ENCODE measurements at regions not wholly inside any gene's neighbourhood (a gene's known extent, or its start where the extent isn't known, plus 50 kb on each side); places are given as distances from the start of the nearest gene placed in this dataset.

DNA sequence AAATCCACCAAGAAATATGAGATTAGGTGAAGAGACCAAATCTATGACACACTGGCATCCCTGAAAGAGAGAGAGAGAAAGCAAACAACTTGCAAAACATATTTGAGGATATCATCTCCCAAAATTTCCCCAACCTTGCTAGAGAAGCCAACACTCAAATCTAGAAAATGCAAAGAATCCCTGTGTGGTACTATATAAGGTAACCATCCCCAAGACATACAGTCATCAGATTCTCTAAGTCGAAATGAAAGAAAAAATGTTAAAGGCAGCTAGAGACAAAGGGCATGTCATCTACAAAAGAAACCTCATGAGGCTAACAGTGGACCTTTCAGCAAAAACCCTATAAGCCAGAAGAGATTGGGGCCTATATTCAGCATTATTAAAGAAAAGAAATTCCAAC is 622.1 kb upstream of the LMCD1 start:
- Histone ChIP-seq H2AFZ (ENCODE audit: low read length) (no peak overlapping the region), H3K9ac (ENCODE audit: insufficient read depth, low read length) (no peak overlapping the region), H4K20me1 (ENCODE audit: control insufficient read depth, extremely low read depth, insufficient read depth, low read length) (no peaks in the 10 kb centered on the region), H3K27me3 (ENCODE audit: control insufficient read depth, insufficient read depth, low read length) (no peaks in the 10 kb centered on the region), H3K9me3 (ENCODE audit: control insufficient read depth, insufficient read depth, low read depth, low read length) (no peaks in the 10 kb centered on the region), H3K36me3 (ENCODE audit: control insufficient read depth, insufficient read depth, low read length) (no peaks in the 10 kb centered on the region), H3K4me2 (ENCODE audit: extremely low read depth, insufficient read depth, low read length) (no peak overlapping the region), H3K4me1 (ENCODE audit: control insufficient read depth, extremely low read depth, insufficient read depth, low read length) (no peaks in the 10 kb centered on the region), H3K79me2 (ENCODE audit: control insufficient read depth, insufficient read depth, low read length) (no peaks in the 10 kb centered on the region), H3K4me3 (replicated peaks in 1 of 4; ENCODE audit: control extremely low read depth in 1 of 4, insufficient read depth in 1 of 4, low read depth in 3 of 4, low read length in 4 of 4) (no peak overlapping the region), H3K27ac (ENCODE audit: insufficient read depth, low read length) (no peak overlapping the region)
- no peak for DNase-seq (ENCODE audit: low read depth in 2 of 2)
- no peak for TF ChIP-seq EZH2 (IDR thresholded peaks at IDR 0.05; ENCODE audit: low read length, missing control alignments)
- TF ChIP-seq, protein P1, sequence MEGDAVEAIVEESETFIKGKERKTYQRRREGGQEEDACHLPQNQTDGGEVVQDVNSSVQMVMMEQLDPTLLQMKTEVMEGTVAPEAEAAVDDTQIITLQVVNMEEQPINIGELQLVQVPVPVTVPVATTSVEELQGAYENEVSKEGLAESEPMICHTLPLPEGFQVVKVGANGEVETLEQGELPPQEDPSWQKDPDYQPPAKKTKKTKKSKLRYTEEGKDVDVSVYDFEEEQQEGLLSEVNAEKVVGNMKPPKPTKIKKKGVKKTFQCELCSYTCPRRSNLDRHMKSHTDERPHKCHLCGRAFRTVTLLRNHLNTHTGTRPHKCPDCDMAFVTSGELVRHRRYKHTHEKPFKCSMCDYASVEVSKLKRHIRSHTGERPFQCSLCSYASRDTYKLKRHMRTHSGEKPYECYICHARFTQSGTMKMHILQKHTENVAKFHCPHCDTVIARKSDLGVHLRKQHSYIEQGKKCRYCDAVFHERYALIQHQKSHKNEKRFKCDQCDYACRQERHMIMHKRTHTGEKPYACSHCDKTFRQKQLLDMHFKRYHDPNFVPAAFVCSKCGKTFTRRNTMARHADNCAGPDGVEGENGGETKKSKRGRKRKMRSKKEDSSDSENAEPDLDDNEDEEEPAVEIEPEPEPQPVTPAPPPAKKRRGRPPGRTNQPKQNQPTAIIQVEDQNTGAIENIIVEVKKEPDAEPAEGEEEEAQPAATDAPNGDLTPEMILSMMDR (conservative IDR thresholded peaks at IDR 0.05 in 1 of 2, IDR thresholded peaks at IDR 0.05 in 1 of 2; ENCODE audit: low read depth in 1 of 2, low read length in 2 of 2): no peak

DNA sequence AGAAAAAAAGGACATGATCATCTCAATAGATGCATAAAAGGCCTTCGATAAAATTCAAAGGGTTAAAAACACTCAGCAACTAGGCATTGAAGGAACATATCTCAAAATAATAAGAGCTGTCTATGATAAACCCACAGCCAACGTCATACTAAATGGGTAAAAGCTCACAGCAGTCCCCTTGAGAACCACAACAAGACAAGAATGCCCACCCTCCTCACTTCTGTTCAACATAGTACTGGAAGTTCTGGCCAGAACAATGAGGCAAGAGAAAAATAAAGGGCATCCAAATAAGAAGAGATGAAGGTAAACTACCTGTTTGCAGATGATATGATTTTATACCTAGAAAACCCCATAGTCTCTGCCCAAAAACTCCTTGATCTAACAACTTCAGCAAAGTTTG is 619.7 kb upstream of the LMCD1 start:
- Histone ChIP-seq H3K9ac (ENCODE audit: insufficient read depth, low read length) (no peak overlapping the region), H4K20me1 (ENCODE audit: control insufficient read depth, extremely low read depth, insufficient read depth, low read length) (no peaks in the 10 kb centered on the region), H3K4me2 (ENCODE audit: extremely low read depth, insufficient read depth, low read length) (no peak overlapping the region), H3K27ac (ENCODE audit: insufficient read depth, low read length) (no peak overlapping the region), H2AFZ (ENCODE audit: low read length) (no peak overlapping the region), H3K4me1 (ENCODE audit: control insufficient read depth, extremely low read depth, insufficient read depth, low read length) (no peaks in the 10 kb centered on the region), H3K36me3 (ENCODE audit: control insufficient read depth, insufficient read depth, low read length) (no peaks in the 10 kb centered on the region), H3K27me3 (ENCODE audit: control insufficient read depth, insufficient read depth, low read length) (no peaks in the 10 kb centered on the region), H3K9me3 (ENCODE audit: control insufficient read depth, insufficient read depth, low read depth, low read length) (no peaks in the 10 kb centered on the region), H3K79me2 (ENCODE audit: control insufficient read depth, insufficient read depth, low read length) (no peaks in the 10 kb centered on the region), H3K4me3 (replicated peaks in 1 of 4; ENCODE audit: control extremely low read depth in 1 of 4, insufficient read depth in 1 of 4, low read depth in 3 of 4, low read length in 4 of 4) (no peak overlapping the region)
- TF ChIP-seq EZH2 (IDR thresholded peaks at IDR 0.05; ENCODE audit: low read length, missing control alignments): no peak
- TF ChIP-seq, protein P1 (conservative IDR thresholded peaks at IDR 0.05 in 1 of 2, IDR thresholded peaks at IDR 0.05 in 1 of 2; ENCODE audit: low read depth in 1 of 2, low read length in 2 of 2): no peak
- DNase-seq (ENCODE audit: low read depth in 2 of 2): no peak

DNA sequence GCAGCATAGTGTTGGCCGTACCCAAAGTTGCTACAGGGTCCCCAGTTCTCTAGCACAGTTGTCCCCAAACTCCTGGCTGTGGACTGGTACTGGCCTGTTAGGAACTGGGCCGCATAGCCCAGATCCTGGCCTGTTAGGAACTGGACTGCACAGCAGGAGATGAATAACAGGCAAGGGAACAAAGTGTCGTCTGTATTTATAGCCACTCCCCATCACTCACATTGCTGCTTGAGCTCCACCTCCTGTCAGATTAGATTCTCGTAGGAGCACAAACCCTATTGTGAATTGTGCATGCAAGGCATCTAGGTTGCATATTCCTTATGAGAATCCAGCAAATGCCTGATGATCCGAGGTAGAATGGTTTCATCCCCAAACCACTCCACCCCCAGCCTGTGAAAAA is 604.0 kb upstream of the LMCD1 start:
- no peaks in the 10 kb centered on the region for H3K4me1 ChIP-seq (ENCODE audit: control insufficient read depth, extremely low read depth, insufficient read depth, low read length)
- no peaks in the 10 kb centered on the region for H3K27me3 ChIP-seq (ENCODE audit: control insufficient read depth, insufficient read depth, low read length)
- H3K36me3 ChIP-seq (ENCODE audit: control insufficient read depth, insufficient read depth, low read length): no peaks in the 10 kb centered on the region
- DNase-seq (ENCODE audit: low read depth in 2 of 2): no peak
- H3K27ac ChIP-seq (ENCODE audit: insufficient read depth, low read length): no peak overlapping the region
- no peaks in the 10 kb centered on the region for H3K9me3 ChIP-seq (ENCODE audit: control insufficient read depth, insufficient read depth, low read depth, low read length)
- no peak overlapping the region for H3K4me3 ChIP-seq (replicated peaks in 1 of 4; ENCODE audit: control extremely low read depth in 1 of 4, insufficient read depth in 1 of 4, low read depth in 3 of 4, low read length in 4 of 4)
- H4K20me1 ChIP-seq (ENCODE audit: control insufficient read depth, extremely low read depth, insufficient read depth, low read length): no peaks in the 10 kb centered on the region
- H2AFZ ChIP-seq (ENCODE audit: low read length): no peak overlapping the region
- no peaks in the 10 kb centered on the region for H3K79me2 ChIP-seq (ENCODE audit: control insufficient read depth, insufficient read depth, low read length)
- no peak for TF ChIP-seq EZH2 (IDR thresholded peaks at IDR 0.05; ENCODE audit: low read length, missing control alignments)
- TF ChIP-seq, protein P1 (conservative IDR thresholded peaks at IDR 0.05 in 1 of 2, IDR thresholded peaks at IDR 0.05 in 1 of 2; ENCODE audit: low read depth in 1 of 2, low read length in 2 of 2): no peak
- no peak overlapping the region for H3K4me2 ChIP-seq (ENCODE audit: extremely low read depth, insufficient read depth, low read length)
- H3K9ac ChIP-seq (ENCODE audit: insufficient read depth, low read length): no peak overlapping the region
